GM12892 (cell line): ENCODE measurements at regions not wholly inside any gene's neighbourhood (a gene's known extent, or its start where the extent isn't known, plus 50 kb on each side); places are given as distances from the start of the nearest gene placed in this dataset.

Experiments used
- POLR2A ChIP-seq: IDR thresholded peaks from 2 replicates; pipeline ENCODE4 v1.6.1; 2011; ENCODE audit warnings: low read depth, low read length, control low read depth
- POLR2AphosphoS5 ChIP-seq: IDR thresholded peaks from 2 replicates; pipeline ENCODE4 v1.6.1; 2011; ENCODE audit warnings: low read depth, low read length, control low read depth

- TF ChIP-seq POLR2A = no peak
- TF ChIP-seq POLR2AphosphoS5 = no peak
Measured at GRCh38 chrX:723781-724180, 93.2 kb downstream of the SHOX start.
